Umbilical cord (tissue), 1 donor: ENCODE measurements at regions not wholly inside any gene's neighbourhood (a gene's known extent, or its start where the extent isn't known, plus 50 kb on each side); places are given as distances from the start of the nearest gene placed in this dataset.

ENCODE experiments used
- DNase-seq: peaks from one replicate; pipeline ENCODE4 v3.0.0-alpha.2; 2015; ENCODE audit warnings: low spot score

- DNase-seq: no peak
Observed at GRCh38 chr1:95427525-95427924, 193.5 kb downstream of the RWDD3 start.

- DNase-seq: no peak
Observed at GRCh38 chr1:95431235-95431634, 197.2 kb downstream of the RWDD3 start.

GRCh38 chr1:95435611-95436010, 201.6 kb downstream of the RWDD3 start:
- no peak for DNase-seq

- DNase-seq: no peak
Observed at GRCh38 chr1:95437011-95437410, 203.0 kb downstream of the RWDD3 start.

GRCh38 chr1:95437781-95438180, 203.8 kb downstream of the RWDD3 start:
- no peak for DNase-seq

- no peak for DNase-seq
Observed at GRCh38 chr1:95438218-95438948, 204.4 kb downstream of the RWDD3 start.

GRCh38 chr1:95440511-95440910, 206.5 kb downstream of the RWDD3 start:
- DNase-seq: no peak

- DNase-seq: no peak
Observed at GRCh38 chr1:95449516-95449915, 215.5 kb downstream of the RWDD3 start.

GRCh38 chr1:95451054-95451453, 217.0 kb downstream of the RWDD3 start:
- no peak for DNase-seq

- DNase-seq: no peak
Observed at GRCh38 chr1:95451904-95452303, 217.9 kb downstream of the RWDD3 start.

GRCh38 chr1:95453053-95453452, 219.0 kb downstream of the RWDD3 start:
- DNase-seq: no peak

GRCh38 chr1:95467036-95467435, 233.0 kb downstream of the RWDD3 start:
- no peak for DNase-seq

- no peak for DNase-seq
Observed at GRCh38 chr1:95475686-95476457, 241.9 kb downstream of the RWDD3 start.

- DNase-seq: no peak
Observed at GRCh38 chr1:95496307-95496706, 262.3 kb downstream of the RWDD3 start.

- DNase-seq: no peak
Observed at GRCh38 chr1:95496773-95497172, 262.8 kb downstream of the RWDD3 start.

GRCh38 chr1:95497566-95497965, 263.6 kb downstream of the RWDD3 start:
- no peak for DNase-seq

- DNase-seq: peak; percentile 55
Observed at GRCh38 chr1:95503278-95504030, 269.4 kb downstream of the RWDD3 start.

GRCh38 chr1:95504321-95504720, 270.3 kb downstream of the RWDD3 start:
- DNase-seq: no peak

- no peak for DNase-seq
Observed at GRCh38 chr1:95506736-95507414, 272.9 kb downstream of the RWDD3 start.

GRCh38 chr1:95509989-95510388, 276.0 kb downstream of the RWDD3 start:
- no peak for DNase-seq

GRCh38 chr1:95512925-95513324, 278.9 kb downstream of the RWDD3 start:
- DNase-seq: no peak

- no peak for DNase-seq
Observed at GRCh38 chr1:95517506-95517905, 283.5 kb downstream of the RWDD3 start.
